ENCODE measurements at regions not wholly inside any gene's neighbourhood (a gene's known extent, or its start where the extent isn't known, plus 50 kb on each side); places are given as distances from the start of the nearest gene placed in this dataset.
"Not testable (repeated sequence)": the region's sequence is repeated elsewhere in the genome, so short reads cannot be mapped to it uniquely, and the experiment has no call there.

DNA sequence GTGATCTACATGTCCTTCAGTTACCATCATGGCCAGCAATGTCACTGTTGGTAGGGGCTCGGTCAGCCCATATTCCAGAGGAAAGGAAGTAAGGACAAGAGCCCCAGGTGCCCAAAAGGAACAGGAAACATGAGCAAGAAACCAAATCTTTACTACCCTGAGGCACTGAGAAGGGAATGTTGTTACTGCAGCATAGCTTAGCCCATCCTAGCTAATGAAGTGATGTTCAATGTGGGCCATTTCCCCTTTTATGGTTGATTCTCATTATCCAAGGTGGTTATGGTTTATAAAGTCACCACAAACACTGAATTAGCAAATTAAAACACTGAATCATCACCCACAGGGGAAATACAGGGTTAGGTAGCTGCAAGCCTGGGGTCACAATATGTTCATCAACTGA lies 88.4 kb upstream of the C10orf90 start:
- dilution Hi-C loops (cut with MboI; ENCODE audit: extremely low pct_ligation_motif_present, low sequenced_read_pairs) (no loop called here), intact Hi-C loops (cut with micrococcal nuclease) (no loop called here)
- BruUV-seq (replicated peaks), result no TSS peak
- Histone ChIP-seq H3K27ac (ENCODE audit: insufficient read depth, low read depth, low read length) (no peak overlapping the region), H3K27me3 (ENCODE audit: control insufficient read depth in 2 of 2, insufficient read depth in 2 of 2, low read length in 2 of 2) (no peaks in the 10 kb centered on the region), H2AFZ (ENCODE audit: low read depth, low read length) (no peak overlapping the region), H4K20me1 (replicated peaks; ENCODE audit: control insufficient read depth, extremely low read depth, insufficient read depth, low read length) (no peaks in the 10 kb centered on the region), H3K9me3 (replicated peaks; ENCODE audit: control insufficient read depth, insufficient read depth, low read length) (no peaks in the 10 kb centered on the region), H3K4me1 (ENCODE audit: control insufficient read depth, extremely low read depth, insufficient read depth, low read length) (no peaks in the 10 kb centered on the region), H3K79me2 (ENCODE audit: control insufficient read depth, insufficient read depth, low read length) (no peaks in the 10 kb centered on the region), H3K4me3 (replicated peaks in 1 of 3; ENCODE audit: insufficient read depth in 1 of 3, low read depth in 1 of 3, low read length in 3 of 3) (no peak overlapping the region), H3K9me1 (replicated peaks; ENCODE audit: control insufficient read depth, extremely low read depth, insufficient read depth, low read length) (no peaks in the 10 kb centered on the region), H3K9ac (replicated peaks; ENCODE audit: extremely low read depth, insufficient read depth, low read length) (no peak overlapping the region), H3K4me2 (ENCODE audit: insufficient read depth, low read length) (no peak overlapping the region), H3K36me3 (ENCODE audit: control insufficient read depth in 2 of 2, extremely low read depth in 1 of 2, insufficient read depth in 2 of 2, low read length in 2 of 2) (no peaks in the 10 kb centered on the region)
- TF ChIP-seq JUN (IDR thresholded peaks at IDR 0.05; ENCODE audit: borderline replicate concordance, insufficient read depth, insufficient read length, low read depth) (no peak), GATA2 (IDR thresholded peaks at IDR 0.05; ENCODE audit: insufficient read depth, insufficient read length, low read depth, low read length) (no peak)
- POLR2A ChIA-PET, result no interaction called here
- CTCF ChIA-PET, result no interaction called here
- no peak for DNase-seq (ENCODE audit: low read depth, low spot score)
- no peak for FAIRE-seq

DNA sequence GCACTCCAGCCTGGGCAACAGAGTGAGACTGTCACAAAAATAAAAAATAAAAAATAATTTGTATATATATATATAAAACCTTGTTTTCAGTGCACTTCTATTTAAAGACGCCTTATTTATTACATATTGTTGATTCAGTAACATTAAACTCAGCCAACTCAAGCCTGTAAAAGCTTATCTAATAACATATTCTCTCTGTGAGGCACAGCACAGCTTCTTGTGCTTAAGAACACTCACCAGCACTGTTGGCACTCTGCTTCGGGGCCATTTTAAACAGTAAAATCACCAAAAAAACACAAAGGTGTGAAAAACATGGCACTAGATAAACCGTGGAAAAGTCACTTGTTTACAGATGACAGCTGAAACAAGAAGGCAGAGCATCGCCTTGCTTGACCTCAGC lies 89.0 kb upstream of the C10orf90 start:
- intact Hi-C loops (cut with micrococcal nuclease), result no loop called here
- POLR2A ChIA-PET, result no interaction called here
- FAIRE-seq, result no peak
- no peak for DNase-seq (ENCODE audit: low read depth, low spot score)
- no peak for TF ChIP-seq POLR2AphosphoS5 (IDR thresholded peaks at IDR 0.05; ENCODE audit: insufficient read depth, low read depth, low read length)
- no peak for TF ChIP-seq POLR2A (IDR thresholded peaks at IDR 0.05; ENCODE audit: low read depth, low read length)
- TF ChIP-seq, protein P1, sequence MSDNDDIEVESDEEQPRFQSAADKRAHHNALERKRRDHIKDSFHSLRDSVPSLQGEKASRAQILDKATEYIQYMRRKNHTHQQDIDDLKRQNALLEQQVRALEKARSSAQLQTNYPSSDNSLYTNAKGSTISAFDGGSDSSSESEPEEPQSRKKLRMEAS (IDR thresholded peaks at IDR 0.05; ENCODE audit: insufficient read depth, insufficient read length), result no peak
- no peak for TF ChIP-seq GATA2 (IDR thresholded peaks at IDR 0.05; ENCODE audit: insufficient read depth, insufficient read length, low read depth, low read length)
- no peak for TF ChIP-seq JUN (IDR thresholded peaks at IDR 0.05; ENCODE audit: borderline replicate concordance, insufficient read depth, insufficient read length, low read depth)
- TF ChIP-seq, protein P2, sequence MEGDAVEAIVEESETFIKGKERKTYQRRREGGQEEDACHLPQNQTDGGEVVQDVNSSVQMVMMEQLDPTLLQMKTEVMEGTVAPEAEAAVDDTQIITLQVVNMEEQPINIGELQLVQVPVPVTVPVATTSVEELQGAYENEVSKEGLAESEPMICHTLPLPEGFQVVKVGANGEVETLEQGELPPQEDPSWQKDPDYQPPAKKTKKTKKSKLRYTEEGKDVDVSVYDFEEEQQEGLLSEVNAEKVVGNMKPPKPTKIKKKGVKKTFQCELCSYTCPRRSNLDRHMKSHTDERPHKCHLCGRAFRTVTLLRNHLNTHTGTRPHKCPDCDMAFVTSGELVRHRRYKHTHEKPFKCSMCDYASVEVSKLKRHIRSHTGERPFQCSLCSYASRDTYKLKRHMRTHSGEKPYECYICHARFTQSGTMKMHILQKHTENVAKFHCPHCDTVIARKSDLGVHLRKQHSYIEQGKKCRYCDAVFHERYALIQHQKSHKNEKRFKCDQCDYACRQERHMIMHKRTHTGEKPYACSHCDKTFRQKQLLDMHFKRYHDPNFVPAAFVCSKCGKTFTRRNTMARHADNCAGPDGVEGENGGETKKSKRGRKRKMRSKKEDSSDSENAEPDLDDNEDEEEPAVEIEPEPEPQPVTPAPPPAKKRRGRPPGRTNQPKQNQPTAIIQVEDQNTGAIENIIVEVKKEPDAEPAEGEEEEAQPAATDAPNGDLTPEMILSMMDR (IDR thresholded peaks at IDR 0.05; ENCODE audit: extremely low read depth in 1 of 2, insufficient read depth in 1 of 2, low read depth in 1 of 2, low read length in 2 of 2), result no peak
- no peak for TF ChIP-seq EZH2 (IDR thresholded peaks at IDR 0.05; ENCODE audit: borderline replicate concordance, low read depth, low read length, severe bottlenecking)
- TF ChIP-seq MYC (IDR thresholded peaks at IDR 0.05; ENCODE audit: low read depth, low read length), result no peak
- TF ChIP-seq FOS (IDR thresholded peaks at IDR 0.05; ENCODE audit: borderline replicate concordance, insufficient read depth, low read length), result no peak
- BruUV-seq (replicated peaks), result no TSS peak
- no peaks in the 10 kb centered on the region for H3K4me1 ChIP-seq (ENCODE audit: control insufficient read depth, extremely low read depth, insufficient read depth, low read length)
- dilution Hi-C loops (cut with MboI; ENCODE audit: extremely low pct_ligation_motif_present, low sequenced_read_pairs), result no loop called here
- H3K4me3 ChIP-seq (replicated peaks in 1 of 3; ENCODE audit: insufficient read depth in 1 of 3, low read depth in 1 of 3, low read length in 3 of 3), result no peak overlapping the region
- no peaks in the 10 kb centered on the region for H3K36me3 ChIP-seq (ENCODE audit: control insufficient read depth in 2 of 2, extremely low read depth in 1 of 2, insufficient read depth in 2 of 2, low read length in 2 of 2)
- H3K9ac ChIP-seq (replicated peaks; ENCODE audit: extremely low read depth, insufficient read depth, low read length), result no peak overlapping the region
- no peaks in the 10 kb centered on the region for H3K27me3 ChIP-seq (ENCODE audit: control insufficient read depth in 2 of 2, insufficient read depth in 2 of 2, low read length in 2 of 2)
- no peak overlapping the region for H3K4me2 ChIP-seq (ENCODE audit: insufficient read depth, low read length)
- no peaks in the 10 kb centered on the region for H3K9me1 ChIP-seq (replicated peaks; ENCODE audit: control insufficient read depth, extremely low read depth, insufficient read depth, low read length)
- H4K20me1 ChIP-seq (replicated peaks; ENCODE audit: control insufficient read depth, extremely low read depth, insufficient read depth, low read length), result no peaks in the 10 kb centered on the region
- H3K9me3 ChIP-seq (replicated peaks; ENCODE audit: control insufficient read depth, insufficient read depth, low read length), result no peaks in the 10 kb centered on the region
- CTCF ChIA-PET, result no interaction called here
- no peak overlapping the region for H2AFZ ChIP-seq (ENCODE audit: low read depth, low read length)
- H3K27ac ChIP-seq (ENCODE audit: insufficient read depth, low read depth, low read length), result no peak overlapping the region
- H3K79me2 ChIP-seq (ENCODE audit: control insufficient read depth, insufficient read depth, low read length), result no peaks in the 10 kb centered on the region

DNA sequence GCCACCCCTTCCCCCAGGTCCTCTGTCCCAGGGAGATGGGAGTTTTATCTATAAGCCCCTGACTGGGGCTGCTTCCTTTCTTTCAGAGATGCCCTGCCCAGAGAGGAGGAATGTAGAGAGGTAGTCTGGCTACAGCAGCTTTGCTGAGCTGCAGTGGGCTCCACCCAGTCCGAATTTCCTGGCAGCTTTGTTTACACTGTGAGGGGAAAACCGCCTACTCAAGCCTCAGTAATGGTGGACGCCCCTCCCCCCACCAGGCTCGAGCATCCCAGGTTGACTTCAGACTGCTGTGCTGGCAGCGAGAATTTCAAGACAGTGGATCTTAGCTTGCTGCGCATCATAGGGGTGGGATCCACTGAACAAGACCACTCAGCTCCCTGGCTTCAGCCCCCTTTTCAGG lies 96.2 kb upstream of the C10orf90 start:
- H3K27ac ChIP-seq (ENCODE audit: insufficient read depth, low read depth, low read length); H2AFZ ChIP-seq (ENCODE audit: low read depth, low read length); BruUV-seq (replicated peaks); POLR2A ChIA-PET; dilution Hi-C loops (cut with MboI; ENCODE audit: extremely low pct_ligation_motif_present, low sequenced_read_pairs); FAIRE-seq; H3K79me2 ChIP-seq (ENCODE audit: control insufficient read depth, insufficient read depth, low read length); H3K4me2 ChIP-seq (ENCODE audit: insufficient read depth, low read length); H4K20me1 ChIP-seq (replicated peaks; ENCODE audit: control insufficient read depth, extremely low read depth, insufficient read depth, low read length); H3K4me1 ChIP-seq (ENCODE audit: control insufficient read depth, extremely low read depth, insufficient read depth, low read length); H3K9ac ChIP-seq (replicated peaks; ENCODE audit: extremely low read depth, insufficient read depth, low read length); H3K36me3 ChIP-seq (ENCODE audit: control insufficient read depth in 2 of 2, extremely low read depth in 1 of 2, insufficient read depth in 2 of 2, low read length in 2 of 2); H3K9me1 ChIP-seq (replicated peaks; ENCODE audit: control insufficient read depth, extremely low read depth, insufficient read depth, low read length); H3K9me3 ChIP-seq (replicated peaks; ENCODE audit: control insufficient read depth, insufficient read depth, low read length); DNase-seq (ENCODE audit: low read depth, low spot score); H3K27me3 ChIP-seq (ENCODE audit: control insufficient read depth in 2 of 2, insufficient read depth in 2 of 2, low read length in 2 of 2); H3K4me3 ChIP-seq (replicated peaks in 1 of 3; ENCODE audit: insufficient read depth in 1 of 3, low read depth in 1 of 3, low read length in 3 of 3); CTCF ChIA-PET; intact Hi-C loops (cut with micrococcal nuclease): not testable (repeated sequence)

Measured in endothelial cell of umbilical vein (primary cell).